Spleen (tissue), 7 donors: ENCODE measurements at regions not wholly inside any gene's neighbourhood (a gene's known extent, or its start where the extent isn't known, plus 50 kb on each side); places are given as distances from the start of the nearest gene placed in this dataset.
"Not testable (repeated sequence)": the region's sequence is repeated elsewhere in the genome, so short reads cannot be mapped to it uniquely, and the experiment has no call there.

Experiments
- POLR2AphosphoS5 ChIP-seq, 3 donors: sonication (generic); formaldehyde crosslinking; IDR thresholded peaks; one replicate each; pipeline ENCODE4 v1.5.1; 2017; ENCODE audit warnings: antibody characterized with exemption in 3 of 3
- TF ChIP-seq, protein P1 (sequence below), 11 experiments: fragments of 200-600 bp in 7 of 11; fragments of 450-650 bp in 4 of 11; sonication (generic) in 4 of 11; IDR thresholded peaks in 8 of 11; conservative IDR thresholded peaks in 3 of 11; 1 replicate in 7 of 11; 2 replicates in 4 of 11; pipeline versions ENCODE4 v1.4.0 to v1.8.0; 2016 to 2021; ENCODE audit warnings: antibody characterized with exemption in 11 of 11, inconsistent platforms in 4 of 11, mild to moderate bottlenecking in 1 of 11
- donor health status: DM: no; HTN: no; CAD: no; lungs with moderate emphysema.
- donor health status: DM: no; HTN: no; CAD: no.
- donor health status: DM: no; HTN: no; CAD: no.

DNA sequence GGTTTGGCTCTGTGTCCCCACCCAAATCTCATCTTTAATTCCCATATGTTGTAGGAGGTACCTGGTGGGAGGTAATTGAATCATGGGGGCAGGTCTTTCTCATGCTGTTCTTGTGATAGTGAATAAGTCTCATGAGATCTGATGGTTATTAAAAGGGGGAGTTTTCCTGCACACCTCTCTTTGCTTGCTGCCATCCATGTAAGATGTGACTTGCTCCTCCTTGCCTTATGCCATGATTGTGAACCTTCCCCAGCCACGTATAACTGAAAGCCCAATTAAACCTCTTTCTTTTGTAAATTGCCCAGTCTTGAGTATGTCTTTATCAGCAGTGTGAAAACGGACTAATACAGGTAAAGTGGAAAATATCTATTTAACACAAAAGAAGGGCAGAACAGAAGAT, 213.3 kb downstream of the PTGER3 start:
- TF ChIP-seq, protein P1, sequence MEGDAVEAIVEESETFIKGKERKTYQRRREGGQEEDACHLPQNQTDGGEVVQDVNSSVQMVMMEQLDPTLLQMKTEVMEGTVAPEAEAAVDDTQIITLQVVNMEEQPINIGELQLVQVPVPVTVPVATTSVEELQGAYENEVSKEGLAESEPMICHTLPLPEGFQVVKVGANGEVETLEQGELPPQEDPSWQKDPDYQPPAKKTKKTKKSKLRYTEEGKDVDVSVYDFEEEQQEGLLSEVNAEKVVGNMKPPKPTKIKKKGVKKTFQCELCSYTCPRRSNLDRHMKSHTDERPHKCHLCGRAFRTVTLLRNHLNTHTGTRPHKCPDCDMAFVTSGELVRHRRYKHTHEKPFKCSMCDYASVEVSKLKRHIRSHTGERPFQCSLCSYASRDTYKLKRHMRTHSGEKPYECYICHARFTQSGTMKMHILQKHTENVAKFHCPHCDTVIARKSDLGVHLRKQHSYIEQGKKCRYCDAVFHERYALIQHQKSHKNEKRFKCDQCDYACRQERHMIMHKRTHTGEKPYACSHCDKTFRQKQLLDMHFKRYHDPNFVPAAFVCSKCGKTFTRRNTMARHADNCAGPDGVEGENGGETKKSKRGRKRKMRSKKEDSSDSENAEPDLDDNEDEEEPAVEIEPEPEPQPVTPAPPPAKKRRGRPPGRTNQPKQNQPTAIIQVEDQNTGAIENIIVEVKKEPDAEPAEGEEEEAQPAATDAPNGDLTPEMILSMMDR (IDR thresholded peaks at IDR 0.05 in 8 of 11, conservative IDR thresholded peaks at IDR 0.05 in 3 of 11) = not testable (repeated sequence)
- TF ChIP-seq POLR2AphosphoS5 (IDR thresholded peaks at IDR 0.05) = not testable (repeated sequence)
